HG03280 (cell line): ENCODE measurements at regions not wholly inside any gene's neighbourhood (a gene's known extent, or its start where the extent isn't known, plus 50 kb on each side); places are given as distances from the start of the nearest gene placed in this dataset.

Experiments used
- ATAC-seq: cut with Tn5 transposase; IDR thresholded peaks from one replicate; pipeline ENCODE4 v1.9.1; 2021; ENCODE audit warnings: mild to moderate bottlenecking, moderate library complexity; ENCODE audit not compliant: unreplicated experiment

GRCh38 chr6:15048367-15048766 lies 197.5 kb upstream of the JARID2 start:
- ATAC-seq = no peak

- no peak for ATAC-seq
Measured at GRCh38 chr6:15058200-15059061, 187.4 kb upstream of the JARID2 start.

- ATAC-seq = no peak
Measured at GRCh38 chr6:15061180-15061641, 184.7 kb upstream of the JARID2 start.

GRCh38 chr6:15061908-15062515 lies 183.9 kb upstream of the JARID2 start:
- ATAC-seq = no peak

GRCh38 chr6:15062516-15063252 lies 183.2 kb upstream of the JARID2 start:
- no peak for ATAC-seq

GRCh38 chr6:15063253-15063853 lies 182.5 kb upstream of the JARID2 start:
- ATAC-seq = no peak

GRCh38 chr6:15065261-15065989 lies 180.4 kb upstream of the JARID2 start:
- ATAC-seq = no peak

- ATAC-seq = no peak
Measured at GRCh38 chr6:15066089-15066758, 179.6 kb upstream of the JARID2 start.

- no peak for ATAC-seq
Measured at GRCh38 chr6:15073344-15073789, 172.5 kb upstream of the JARID2 start.

- ATAC-seq = no peak
Measured at GRCh38 chr6:15073883-15074465, 171.9 kb upstream of the JARID2 start.

- no peak for ATAC-seq
Measured at GRCh38 chr6:15074806-15075205, 171.1 kb upstream of the JARID2 start.

- no peak for ATAC-seq
Measured at GRCh38 chr6:15076565-15076964, 169.3 kb upstream of the JARID2 start.

- no peak for ATAC-seq
Measured at GRCh38 chr6:15077006-15077405, 168.9 kb upstream of the JARID2 start.

- ATAC-seq = no peak
Measured at GRCh38 chr6:15077961-15078360, 167.9 kb upstream of the JARID2 start.

GRCh38 chr6:15079288-15079817 lies 166.5 kb upstream of the JARID2 start:
- no peak for ATAC-seq

- ATAC-seq = no peak
Measured at GRCh38 chr6:15080895-15081294, 165.0 kb upstream of the JARID2 start.

- ATAC-seq = no peak
Measured at GRCh38 chr6:15081447-15081846, 164.4 kb upstream of the JARID2 start.

GRCh38 chr6:15082708-15083107 lies 163.2 kb upstream of the JARID2 start:
- ATAC-seq = no peak
